Right lobe of liver (tissue), 4 donors: ENCODE measurements at regions not wholly inside any gene's neighbourhood (a gene's known extent, or its start where the extent isn't known, plus 50 kb on each side); places are given as distances from the start of the nearest gene placed in this dataset.

ENCODE experiments used
- POLR2A ChIP-seq: fragments of 450-650 bp; IDR thresholded peaks from one replicate; pipeline ENCODE4 v1.6.1; 2017; ENCODE audit warnings: antibody characterized with exemption, mild to moderate bottlenecking
- TF ChIP-seq, protein P1 (sequence below), 4 donors: fragments of 200-600 bp in 3 of 4; fragments of 450-650 bp in 1 of 4; IDR thresholded peaks; one replicate each; pipeline versions ENCODE4 v1.5.1 to v1.8.0; 2016 to 2022; ENCODE audit warnings: antibody characterized with exemption in 4 of 4, mild to moderate bottlenecking in 2 of 4
- donor health status: DM: no; HTN: no; CAD: no.
- donor health status: DM: no; HTN: no; CAD: no.
- donor health status: DM: no; HTN: yes; CAD: no.

DNA sequence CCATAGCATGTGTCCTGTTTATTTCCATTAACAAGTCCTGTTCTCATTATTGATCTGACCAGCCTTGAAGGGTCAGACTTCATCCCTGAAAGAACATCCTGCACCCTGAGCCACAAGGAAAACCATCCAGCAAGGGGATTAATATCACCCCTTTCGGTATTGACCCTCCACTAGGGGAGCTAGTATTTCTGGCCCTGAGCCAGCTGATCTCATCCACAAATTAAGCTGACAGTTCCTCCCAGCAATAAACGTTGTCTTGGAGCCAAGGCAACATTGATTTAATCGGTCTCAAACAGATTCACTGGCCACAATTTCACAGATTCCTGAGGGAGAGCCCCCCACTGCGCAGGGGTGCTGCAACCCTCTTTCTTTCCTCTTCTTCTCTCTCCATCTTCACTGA is 353.1 kb upstream of the FANCL start:
- TF ChIP-seq, protein P1, sequence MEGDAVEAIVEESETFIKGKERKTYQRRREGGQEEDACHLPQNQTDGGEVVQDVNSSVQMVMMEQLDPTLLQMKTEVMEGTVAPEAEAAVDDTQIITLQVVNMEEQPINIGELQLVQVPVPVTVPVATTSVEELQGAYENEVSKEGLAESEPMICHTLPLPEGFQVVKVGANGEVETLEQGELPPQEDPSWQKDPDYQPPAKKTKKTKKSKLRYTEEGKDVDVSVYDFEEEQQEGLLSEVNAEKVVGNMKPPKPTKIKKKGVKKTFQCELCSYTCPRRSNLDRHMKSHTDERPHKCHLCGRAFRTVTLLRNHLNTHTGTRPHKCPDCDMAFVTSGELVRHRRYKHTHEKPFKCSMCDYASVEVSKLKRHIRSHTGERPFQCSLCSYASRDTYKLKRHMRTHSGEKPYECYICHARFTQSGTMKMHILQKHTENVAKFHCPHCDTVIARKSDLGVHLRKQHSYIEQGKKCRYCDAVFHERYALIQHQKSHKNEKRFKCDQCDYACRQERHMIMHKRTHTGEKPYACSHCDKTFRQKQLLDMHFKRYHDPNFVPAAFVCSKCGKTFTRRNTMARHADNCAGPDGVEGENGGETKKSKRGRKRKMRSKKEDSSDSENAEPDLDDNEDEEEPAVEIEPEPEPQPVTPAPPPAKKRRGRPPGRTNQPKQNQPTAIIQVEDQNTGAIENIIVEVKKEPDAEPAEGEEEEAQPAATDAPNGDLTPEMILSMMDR (IDR thresholded peaks at IDR 0.05), result no peak
- TF ChIP-seq POLR2A, result no peak
